HEK293 (cell line): ENCODE measurements at regions not wholly inside any gene's neighbourhood (a gene's known extent, or its start where the extent isn't known, plus 50 kb on each side); places are given as distances from the start of the nearest gene placed in this dataset.

Source experiments
- CTCF ChIA-PET: fragments of 350-600 bp; formaldehyde crosslinking; extraction: SDS; loops from one replicate; lab custom pipeline; 2021; ENCODE audit warnings: antibody characterized with exemption; lab: Yijun Ruan, JAX
- POLR2A ChIA-PET: fragments of 300-600 bp; formaldehyde crosslinking; extraction: SDS; loops from one replicate; lab custom pipeline; 2020; ENCODE audit warnings: antibody characterized with exemption, inconsistent platforms; lab: Yijun Ruan, JAX
- H3K27ac ChIP-seq: fragments of 200-500 bp; sonication (Bioruptor generic); 2 replicates; pipeline ENCODE4 v1.5.1; 2014; ENCODE audit warnings: low read depth, low read length, control low read depth, inconsistent platforms; ENCODE audit errors: extremely low read depth
- H3K36me3 ChIP-seq, 2 experiments: fragments of 200-500 bp in 1 of 2; sonication (Bioruptor generic) in 1 of 2; 1 replicate in 1 of 2; 2 replicates in 1 of 2; pipeline ENCODE4 v1.5.1; 2014 to 2017; ENCODE audit warnings: inconsistent platforms in 2 of 2, low read length in 2 of 2; ENCODE audit not compliant: control insufficient read depth in 2 of 2, insufficient read depth in 1 of 2
- H3K4me1 ChIP-seq: fragments of 200-500 bp; sonication (Bioruptor generic); 2 replicates; pipeline ENCODE4 v1.5.1; 2014; ENCODE audit warnings: mild to moderate bottlenecking, low read length, inconsistent platforms; ENCODE audit not compliant: control insufficient read depth, insufficient read depth
- H3K4me3 ChIP-seq: 2 replicates; pipeline ENCODE4 v1.5.1; 2011; ENCODE audit warnings: low read depth, mild to moderate bottlenecking, control low read depth, low read length, moderate library complexity
- H3K9me3 ChIP-seq: fragments of 200-500 bp; sonication (Bioruptor generic); 2 replicates; pipeline ENCODE4 v1.5.1; 2014; ENCODE audit warnings: low read depth, low read length, inconsistent platforms; ENCODE audit not compliant: control insufficient read depth, insufficient read depth
- REPIN1 ChIP-seq: fragments of 450-650 bp; formaldehyde crosslinking; IDR thresholded peaks from 2 replicates; pipeline ENCODE4 v1.5.1; 2017; ENCODE audit warnings: missing biosample characterization, missing genetic modification characterization, low read depth
- SCRT2 ChIP-seq: fragments of 450-650 bp; formaldehyde crosslinking; IDR thresholded peaks from 2 replicates; pipeline ENCODE4 v1.5.1; 2016; ENCODE audit warnings: missing biosample characterization, missing genetic modification characterization
- ZBTB7A ChIP-seq: fragments of 450-650 bp; formaldehyde crosslinking; IDR thresholded peaks from 2 replicates; pipeline ENCODE4 v1.5.1; 2016; ENCODE audit warnings: low read depth, missing biosample characterization, missing genetic modification characterization
- ZFP3 ChIP-seq: fragments of 450-650 bp; formaldehyde crosslinking; IDR thresholded peaks from 2 replicates; pipeline ENCODE4 v1.5.1; 2016; ENCODE audit warnings: low read depth, missing biosample characterization, missing genetic modification characterization
- ZFP37 ChIP-seq: fragments of 450-650 bp; formaldehyde crosslinking; IDR thresholded peaks from 2 replicates; pipeline ENCODE4 v1.5.1; 2016; ENCODE audit warnings: missing biosample characterization, missing genetic modification characterization
- ZNF121 ChIP-seq: fragments of 450-650 bp; formaldehyde crosslinking; IDR thresholded peaks from 2 replicates; pipeline ENCODE4 v1.5.1; 2016; ENCODE audit warnings: missing biosample characterization, missing genetic modification characterization
- ZNF140 ChIP-seq: fragments of 450-650 bp; formaldehyde crosslinking; IDR thresholded peaks from 2 replicates; pipeline ENCODE4 v1.5.1; 2016; ENCODE audit warnings: missing biosample characterization, missing genetic modification characterization
- ZNF266 ChIP-seq: fragments of 450-650 bp; formaldehyde crosslinking; IDR thresholded peaks from 2 replicates; pipeline ENCODE4 v1.5.1; 2016; ENCODE audit warnings: missing biosample characterization, missing genetic modification characterization, low read depth
- ZNF426 ChIP-seq: fragments of 450-650 bp; formaldehyde crosslinking; IDR thresholded peaks from 2 replicates; pipeline ENCODE4 v1.5.1; 2017; ENCODE audit warnings: missing biosample characterization, missing genetic modification characterization, mild to moderate bottlenecking, inconsistent platforms, moderate library complexity
- ZNF433 ChIP-seq: fragments of 450-650 bp; formaldehyde crosslinking; IDR thresholded peaks from 2 replicates; pipeline ENCODE4 v1.5.1; 2016; ENCODE audit warnings: missing biosample characterization, missing genetic modification characterization, low read depth
- ZNF558 ChIP-seq: fragments of 450-650 bp; formaldehyde crosslinking; IDR thresholded peaks from 2 replicates; pipeline ENCODE4 v1.5.1; 2016; ENCODE audit warnings: missing biosample characterization, missing genetic modification characterization
- ZNF660 ChIP-seq: fragments of 450-650 bp; IDR thresholded peaks from 2 replicates; pipeline ENCODE4 v1.5.1; 2018; ENCODE audit warnings: missing biosample characterization, mild to moderate bottlenecking, missing genetic modification characterization
- ZNF747 ChIP-seq: fragments of 450-650 bp; formaldehyde crosslinking; IDR thresholded peaks from 2 replicates; pipeline ENCODE4 v1.5.1; 2016; ENCODE audit warnings: missing biosample characterization, missing genetic modification characterization
- TF ChIP-seq, protein P1 (sequence below): fragments of 450-650 bp; formaldehyde crosslinking; IDR thresholded peaks from 2 replicates; pipeline ENCODE4 v1.5.1; 2016; ENCODE audit warnings: missing biosample characterization, missing genetic modification characterization
- TF ChIP-seq, protein P2 (sequence below): fragments of 450-650 bp; formaldehyde crosslinking; IDR thresholded peaks from 2 replicates; pipeline ENCODE4 v1.5.1; 2016; ENCODE audit warnings: missing biosample characterization, missing genetic modification characterization
- TF ChIP-seq, protein P3 (sequence below): sonication (generic); formaldehyde crosslinking; IDR thresholded peaks from 2 replicates; pipeline ENCODE4 v1.8.1; 2022; ENCODE audit warnings: mild to moderate bottlenecking, moderate library complexity, missing genetic modification reagents
- TF ChIP-seq, protein P4 (sequence below): fragments of 450-650 bp; formaldehyde crosslinking; IDR thresholded peaks from 2 replicates; pipeline ENCODE4 v1.5.1; 2016; ENCODE audit warnings: missing biosample characterization, missing genetic modification characterization
- TF ChIP-seq, protein P5 (sequence below): fragments of 450-650 bp; formaldehyde crosslinking; IDR thresholded peaks from 2 replicates; pipeline ENCODE4 v1.5.1; 2016; ENCODE audit warnings: missing biosample characterization, missing genetic modification characterization, low read depth
- TF ChIP-seq, protein P6 (sequence below): fragments of 450-650 bp; formaldehyde crosslinking; IDR thresholded peaks from 2 replicates; pipeline ENCODE4 v1.5.1; 2016; ENCODE audit warnings: missing biosample characterization, missing genetic modification characterization

DNA sequence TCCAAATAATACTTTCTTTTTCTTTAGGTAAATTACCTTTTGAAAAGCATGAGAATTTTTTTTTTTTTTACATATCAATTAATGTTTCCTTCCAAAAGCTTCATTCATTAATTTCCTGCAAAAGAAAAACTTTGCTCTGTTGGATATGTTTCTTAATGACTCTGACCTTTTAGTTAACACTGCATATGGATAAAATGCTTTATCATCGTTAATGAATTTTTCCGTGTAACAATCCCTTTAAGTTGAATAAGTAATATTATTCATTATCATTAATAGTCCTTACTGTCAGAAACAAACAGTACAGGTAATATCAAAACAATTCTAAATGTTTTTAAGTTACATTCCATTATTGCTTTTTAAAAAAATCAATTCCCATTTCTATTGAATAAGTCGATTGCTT lies 345.1 kb downstream of the SAMD5 start:
- TF ChIP-seq ZFP37 (tag by site-specific recombination) (no peak), ZNF121 (tag by site-specific recombination) (no peak), ZNF747 (tag by site-specific recombination) (no peak), ZNF433 (tag by site-specific recombination) (no peak), ZNF426 (tag by site-specific recombination) (no peak), ZNF660 (tag by site-specific recombination) (no peak), ZNF140 (no peak), ZBTB7A (tag by site-specific recombination) (no peak), ZNF266 (no peak), ZNF558 (tag by site-specific recombination) (no peak), ZFP3 (tag by site-specific recombination) (no peak), REPIN1 (tag by site-specific recombination) (no peak), SCRT2 (tag by site-specific recombination) (no peak)
- TF ChIP-seq, protein P1, sequence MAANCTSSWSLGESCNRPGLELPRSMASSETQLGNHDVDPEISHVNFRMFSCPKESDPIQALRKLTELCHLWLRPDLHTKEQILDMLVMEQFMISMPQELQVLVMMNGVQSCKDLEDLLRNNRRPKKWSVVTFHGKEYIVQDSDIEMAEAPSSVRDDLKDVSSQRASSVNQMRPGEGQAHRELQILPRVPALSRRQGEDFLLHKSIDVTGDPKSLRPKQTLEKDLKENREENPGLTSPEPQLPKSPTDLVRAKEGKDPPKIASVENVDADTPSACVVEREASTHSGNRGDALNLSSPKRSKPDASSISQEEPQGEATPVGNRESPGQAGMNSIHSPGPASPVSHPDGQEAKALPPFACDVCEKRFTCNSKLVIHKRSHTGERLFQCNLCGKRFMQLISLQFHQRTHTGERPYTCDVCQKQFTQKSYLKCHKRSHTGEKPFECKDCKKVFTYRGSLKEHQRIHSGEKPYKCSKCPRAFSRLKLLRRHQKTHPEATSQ (tag by site-specific recombination) = no peak
- TF ChIP-seq, protein P2, sequence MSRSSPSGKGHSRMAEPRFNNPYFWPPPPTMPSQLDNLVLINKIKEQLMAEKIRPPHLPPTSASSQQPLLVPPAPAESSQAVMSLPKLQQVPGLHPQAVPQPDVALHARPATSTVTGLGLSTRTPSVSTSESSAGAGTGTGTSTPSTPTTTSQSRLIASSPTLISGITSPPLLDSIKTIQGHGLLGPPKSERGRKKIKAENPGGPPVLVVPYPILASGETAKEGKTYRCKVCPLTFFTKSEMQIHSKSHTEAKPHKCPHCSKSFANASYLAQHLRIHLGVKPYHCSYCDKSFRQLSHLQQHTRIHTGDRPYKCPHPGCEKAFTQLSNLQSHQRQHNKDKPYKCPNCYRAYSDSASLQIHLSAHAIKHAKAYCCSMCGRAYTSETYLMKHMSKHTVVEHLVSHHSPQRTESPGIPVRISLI (tag by site-specific recombination) = no peak
- TF ChIP-seq, protein P3, sequence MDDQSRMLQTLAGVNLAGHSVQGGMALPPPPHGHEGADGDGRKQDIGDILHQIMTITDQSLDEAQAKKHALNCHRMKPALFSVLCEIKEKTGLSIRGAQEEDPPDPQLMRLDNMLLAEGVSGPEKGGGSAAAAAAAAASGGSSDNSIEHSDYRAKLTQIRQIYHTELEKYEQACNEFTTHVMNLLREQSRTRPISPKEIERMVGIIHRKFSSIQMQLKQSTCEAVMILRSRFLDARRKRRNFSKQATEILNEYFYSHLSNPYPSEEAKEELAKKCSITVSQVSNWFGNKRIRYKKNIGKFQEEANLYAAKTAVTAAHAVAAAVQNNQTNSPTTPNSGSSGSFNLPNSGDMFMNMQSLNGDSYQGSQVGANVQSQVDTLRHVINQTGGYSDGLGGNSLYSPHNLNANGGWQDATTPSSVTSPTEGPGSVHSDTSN (CRISPR knock-in tag) = no peak
- TF ChIP-seq, protein P4, sequence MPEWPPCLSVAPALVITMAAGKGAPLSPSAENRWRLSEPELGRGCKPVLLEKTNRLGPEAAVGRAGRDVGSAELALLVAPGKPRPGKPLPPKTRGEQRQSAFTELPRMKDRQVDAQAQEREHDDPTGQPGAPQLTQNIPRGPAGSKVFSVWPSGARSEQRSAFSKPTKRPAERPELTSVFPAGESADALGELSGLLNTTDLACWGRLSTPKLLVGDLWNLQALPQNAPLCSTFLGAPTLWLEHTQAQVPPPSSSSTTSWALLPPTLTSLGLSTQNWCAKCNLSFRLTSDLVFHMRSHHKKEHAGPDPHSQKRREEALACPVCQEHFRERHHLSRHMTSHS (tag by site-specific recombination) = no peak
- TF ChIP-seq, protein P5, sequence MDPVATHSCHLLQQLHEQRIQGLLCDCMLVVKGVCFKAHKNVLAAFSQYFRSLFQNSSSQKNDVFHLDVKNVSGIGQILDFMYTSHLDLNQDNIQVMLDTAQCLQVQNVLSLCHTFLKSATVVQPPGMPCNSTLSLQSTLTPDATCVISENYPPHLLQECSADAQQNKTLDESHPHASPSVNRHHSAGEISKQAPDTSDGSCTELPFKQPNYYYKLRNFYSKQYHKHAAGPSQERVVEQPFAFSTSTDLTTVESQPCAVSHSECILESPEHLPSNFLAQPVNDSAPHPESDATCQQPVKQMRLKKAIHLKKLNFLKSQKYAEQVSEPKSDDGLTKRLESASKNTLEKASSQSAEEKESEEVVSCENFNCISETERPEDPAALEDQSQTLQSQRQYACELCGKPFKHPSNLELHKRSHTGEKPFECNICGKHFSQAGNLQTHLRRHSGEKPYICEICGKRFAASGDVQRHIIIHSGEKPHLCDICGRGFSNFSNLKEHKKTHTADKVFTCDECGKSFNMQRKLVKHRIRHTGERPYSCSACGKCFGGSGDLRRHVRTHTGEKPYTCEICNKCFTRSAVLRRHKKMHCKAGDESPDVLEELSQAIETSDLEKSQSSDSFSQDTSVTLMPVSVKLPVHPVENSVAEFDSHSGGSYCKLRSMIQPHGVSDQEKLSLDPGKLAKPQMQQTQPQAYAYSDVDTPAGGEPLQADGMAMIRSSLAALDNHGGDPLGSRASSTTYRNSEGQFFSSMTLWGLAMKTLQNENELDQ (tag by site-specific recombination) = no peak
- TF ChIP-seq, protein P6, sequence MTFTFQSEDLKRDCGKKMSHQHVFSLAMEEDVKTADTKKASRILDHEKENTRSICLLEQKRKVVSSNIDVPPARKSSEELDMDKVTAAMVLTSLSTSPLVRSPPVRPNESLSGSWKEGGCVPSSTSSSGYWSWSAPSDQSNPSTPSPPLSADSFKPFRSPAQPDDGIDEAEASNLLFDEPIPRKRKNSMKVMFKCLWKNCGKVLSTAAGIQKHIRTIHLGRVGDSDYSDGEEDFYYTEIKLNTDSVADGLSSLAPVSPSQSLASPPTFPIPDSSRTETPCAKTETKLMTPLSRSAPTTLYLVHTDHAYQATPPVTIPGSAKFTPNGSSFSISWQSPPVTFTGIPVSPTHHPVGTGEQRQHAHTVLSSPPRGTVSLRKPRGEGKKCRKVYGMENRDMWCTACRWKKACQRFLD (tag by site-specific recombination) = no peak
- Histone ChIP-seq H3K4me3 (no peak overlapping the region), H3K9me3 (no peaks in the 10 kb centered on the region), H3K36me3 (no peaks in the 10 kb centered on the region), H3K4me1 (no peaks in the 10 kb centered on the region), H3K27ac (no peak overlapping the region)
- ChIA-PET POLR2A (no interaction called here), CTCF (no interaction called here)
